ENCODE measurements at regions not wholly inside any gene's neighbourhood (a gene's known extent, or its start where the extent isn't known, plus 50 kb on each side); places are given as distances from the start of the nearest gene placed in this dataset.
A peak's percentile ranks its signal among the peaks of the same experiment; 100 is the strongest.
"Not testable (repeated sequence)": the region's sequence is repeated elsewhere in the genome, so short reads cannot be mapped to it uniquely, and the experiment has no call there.

GRCh38 chr6:90463359-90463758 is 123.5 kb downstream of the MAP3K7 start:
- H3K9me3 ChIP-seq (replicated peaks; ENCODE audit: low read length), result no peaks in the 10 kb centered on the region
- H3K27me3 ChIP-seq (ENCODE audit: control insufficient read depth, insufficient read depth, low read length), result peaks cover 3% of the 10 kb centered on the region
- H3K9ac ChIP-seq (ENCODE audit: low read depth, low read length), result no peak overlapping the region
- no peak overlapping the region for H3K4me2 ChIP-seq (ENCODE audit: low read length)
- peaks cover 4% of the 10 kb centered on the region for H3K4me1 ChIP-seq (ENCODE audit: control insufficient read depth, insufficient read depth, low read length)
- no peak overlapping the region for H3K4me3 ChIP-seq (ENCODE audit: low read length)
- no peaks in the 10 kb centered on the region for H3K36me3 ChIP-seq (ENCODE audit: insufficient read depth, low read length)

- Histone ChIP-seq H3K4me2 (ENCODE audit: low read length) (no peak overlapping the region), H3K9ac (ENCODE audit: low read depth, low read length) (no peak overlapping the region), H3K27me3 (ENCODE audit: control insufficient read depth, insufficient read depth, low read length) (peaks cover 3% of the 10 kb centered on the region), H3K4me1 (ENCODE audit: control insufficient read depth, insufficient read depth, low read length) (peaks cover 4% of the 10 kb centered on the region), H3K36me3 (ENCODE audit: insufficient read depth, low read length) (no peaks in the 10 kb centered on the region), H3K4me3 (ENCODE audit: low read length) (no peak overlapping the region), H3K9me3 (replicated peaks; ENCODE audit: low read length) (no peaks in the 10 kb centered on the region)
These were observed 124.8 kb downstream of the MAP3K7 start for GRCh38 chr6:90462102-90462501.

- H3K9me3 ChIP-seq (replicated peaks; ENCODE audit: low read length), result no peaks in the 10 kb centered on the region
- no peaks in the 10 kb centered on the region for H3K36me3 ChIP-seq (ENCODE audit: insufficient read depth, low read length)
- H3K4me3 ChIP-seq (ENCODE audit: low read length), result no peak overlapping the region
- H3K4me1 ChIP-seq (ENCODE audit: control insufficient read depth, insufficient read depth, low read length), result peaks cover 4% of the 10 kb centered on the region
- no peak overlapping the region for H3K9ac ChIP-seq (ENCODE audit: low read depth, low read length)
- no peak overlapping the region for H3K4me2 ChIP-seq (ENCODE audit: low read length)
- H3K27me3 ChIP-seq (ENCODE audit: control insufficient read depth, insufficient read depth, low read length), result peaks cover 3% of the 10 kb centered on the region
These were observed 125.5 kb downstream of the MAP3K7 start for GRCh38 chr6:90461383-90461782.

- no peak overlapping the region for H3K4me2 ChIP-seq (ENCODE audit: low read length)
- peaks cover 4% of the 10 kb centered on the region for H3K4me1 ChIP-seq (ENCODE audit: control insufficient read depth, insufficient read depth, low read length)
- no peak overlapping the region for H3K4me3 ChIP-seq (ENCODE audit: low read length)
- H3K27me3 ChIP-seq (ENCODE audit: control insufficient read depth, insufficient read depth, low read length), result peaks cover 3% of the 10 kb centered on the region
- H3K36me3 ChIP-seq (ENCODE audit: insufficient read depth, low read length), result no peaks in the 10 kb centered on the region
- H3K9ac ChIP-seq (ENCODE audit: low read depth, low read length), result no peak overlapping the region
- H3K9me3 ChIP-seq (replicated peaks; ENCODE audit: low read length), result no peaks in the 10 kb centered on the region
These were observed 126.8 kb downstream of the MAP3K7 start for GRCh38 chr6:90460051-90460450.

- no peaks in the 10 kb centered on the region for H3K36me3 ChIP-seq (ENCODE audit: insufficient read depth, low read length)
- peaks cover 9% of the 10 kb centered on the region for H3K4me1 ChIP-seq (ENCODE audit: control insufficient read depth, insufficient read depth, low read length)
- H3K4me3 ChIP-seq (ENCODE audit: low read length), result no peak overlapping the region
- H3K27me3 ChIP-seq (ENCODE audit: control insufficient read depth, insufficient read depth, low read length), result peaks cover 3% of the 10 kb centered on the region
- no peaks in the 10 kb centered on the region for H3K9me3 ChIP-seq (replicated peaks; ENCODE audit: low read length)
- H3K9ac ChIP-seq (ENCODE audit: low read depth, low read length), result no peak overlapping the region
- no peak overlapping the region for H3K4me2 ChIP-seq (ENCODE audit: low read length)
These were observed 127.6 kb downstream of the MAP3K7 start for GRCh38 chr6:90459225-90459758.

- no peak overlapping the region for H3K9ac ChIP-seq (ENCODE audit: low read depth, low read length)
- H3K4me2 ChIP-seq (ENCODE audit: low read length), result peak overlapping the region; percentile 62
- H3K36me3 ChIP-seq (ENCODE audit: insufficient read depth, low read length), result no peaks in the 10 kb centered on the region
- peaks cover 10% of the 10 kb centered on the region for H3K4me1 ChIP-seq (ENCODE audit: control insufficient read depth, insufficient read depth, low read length)
- no peaks in the 10 kb centered on the region for H3K9me3 ChIP-seq (replicated peaks; ENCODE audit: low read length)
- peak overlapping the region; percentile 57 for H3K4me3 ChIP-seq (ENCODE audit: low read length)
- peaks cover 3% of the 10 kb centered on the region for H3K27me3 ChIP-seq (ENCODE audit: control insufficient read depth, insufficient read depth, low read length)
These were observed 128.3 kb downstream of the MAP3K7 start for GRCh38 chr6:90458353-90459224.

- no peaks in the 10 kb centered on the region for H3K9me3 ChIP-seq (replicated peaks; ENCODE audit: low read length)
- no peak overlapping the region for H3K9ac ChIP-seq (ENCODE audit: low read depth, low read length)
- no peak overlapping the region for H3K4me2 ChIP-seq (ENCODE audit: low read length)
- peaks cover 10% of the 10 kb centered on the region for H3K4me1 ChIP-seq (ENCODE audit: control insufficient read depth, insufficient read depth, low read length)
- H3K27me3 ChIP-seq (ENCODE audit: control insufficient read depth, insufficient read depth, low read length), result peaks cover 3% of the 10 kb centered on the region
- H3K4me3 ChIP-seq (ENCODE audit: low read length), result no peak overlapping the region
- H3K36me3 ChIP-seq (ENCODE audit: insufficient read depth, low read length), result no peaks in the 10 kb centered on the region
These were observed 129.0 kb downstream of the MAP3K7 start for GRCh38 chr6:90457867-90458259.

GRCh38 chr6:90456997-90457866 is 129.6 kb downstream of the MAP3K7 start:
- H3K9me3 ChIP-seq (replicated peaks; ENCODE audit: low read length); H3K9ac ChIP-seq (ENCODE audit: low read depth, low read length); H3K36me3 ChIP-seq (ENCODE audit: insufficient read depth, low read length); H3K4me2 ChIP-seq (ENCODE audit: low read length); H3K4me3 ChIP-seq (ENCODE audit: low read length); H3K27me3 ChIP-seq (ENCODE audit: control insufficient read depth, insufficient read depth, low read length): not testable (repeated sequence)
- peaks cover 10% of the 10 kb centered on the region for H3K4me1 ChIP-seq (ENCODE audit: control insufficient read depth, insufficient read depth, low read length)

- Histone ChIP-seq H3K27me3 (ENCODE audit: control insufficient read depth, insufficient read depth, low read length) (peaks cover 3% of the 10 kb centered on the region), H3K9ac (ENCODE audit: low read depth, low read length) (no peak overlapping the region), H3K4me3 (ENCODE audit: low read length) (no peak overlapping the region), H3K9me3 (replicated peaks; ENCODE audit: low read length) (no peaks in the 10 kb centered on the region), H3K4me1 (ENCODE audit: control insufficient read depth, insufficient read depth, low read length) (peaks cover 10% of the 10 kb centered on the region), H3K36me3 (ENCODE audit: insufficient read depth, low read length) (no peaks in the 10 kb centered on the region), H3K4me2 (ENCODE audit: low read length) (no peak overlapping the region)
These were observed 130.9 kb downstream of the MAP3K7 start for GRCh38 chr6:90456001-90456400.

- no peak overlapping the region for H3K9ac ChIP-seq (ENCODE audit: low read depth, low read length)
- H3K4me3 ChIP-seq (ENCODE audit: low read length), result no peak overlapping the region
- H3K4me1 ChIP-seq (ENCODE audit: control insufficient read depth, insufficient read depth, low read length), result peaks cover 10% of the 10 kb centered on the region
- no peaks in the 10 kb centered on the region for H3K9me3 ChIP-seq (replicated peaks; ENCODE audit: low read length)
- peaks cover 1% of the 10 kb centered on the region for H3K27me3 ChIP-seq (ENCODE audit: control insufficient read depth, insufficient read depth, low read length)
- no peak overlapping the region for H3K4me2 ChIP-seq (ENCODE audit: low read length)
- no peaks in the 10 kb centered on the region for H3K36me3 ChIP-seq (ENCODE audit: insufficient read depth, low read length)
These were observed 131.9 kb downstream of the MAP3K7 start for GRCh38 chr6:90454836-90455427.

GRCh38 chr6:90450268-90450953 is 136.5 kb downstream of the MAP3K7 start:
- no peaks in the 10 kb centered on the region for H3K9me3 ChIP-seq (replicated peaks; ENCODE audit: low read length)
- H3K4me3 ChIP-seq (ENCODE audit: low read length), result no peak overlapping the region
- peaks cover 18% of the 10 kb centered on the region for H3K27me3 ChIP-seq (ENCODE audit: control insufficient read depth, insufficient read depth, low read length)
- H3K36me3 ChIP-seq (ENCODE audit: insufficient read depth, low read length), result no peaks in the 10 kb centered on the region
- H3K9ac ChIP-seq (ENCODE audit: low read depth, low read length), result no peak overlapping the region
- peaks cover 6% of the 10 kb centered on the region for H3K4me1 ChIP-seq (ENCODE audit: control insufficient read depth, insufficient read depth, low read length)
- no peak overlapping the region for H3K4me2 ChIP-seq (ENCODE audit: low read length)
